ENCODE measurements at regions not wholly inside any gene's neighbourhood (a gene's known extent, or its start where the extent isn't known, plus 50 kb on each side); places are given as distances from the start of the nearest gene placed in this dataset.

GRCh38 chr6:115221198-115221597 is 839.5 kb downstream of the FRK start:
- ChIA-PET CTCF (no interaction called here), POLR2A (no interaction called here)
- H3K4me3 Mint-ChIP-seq = no peak overlapping the region
- TF ChIP-seq, protein P1, sequence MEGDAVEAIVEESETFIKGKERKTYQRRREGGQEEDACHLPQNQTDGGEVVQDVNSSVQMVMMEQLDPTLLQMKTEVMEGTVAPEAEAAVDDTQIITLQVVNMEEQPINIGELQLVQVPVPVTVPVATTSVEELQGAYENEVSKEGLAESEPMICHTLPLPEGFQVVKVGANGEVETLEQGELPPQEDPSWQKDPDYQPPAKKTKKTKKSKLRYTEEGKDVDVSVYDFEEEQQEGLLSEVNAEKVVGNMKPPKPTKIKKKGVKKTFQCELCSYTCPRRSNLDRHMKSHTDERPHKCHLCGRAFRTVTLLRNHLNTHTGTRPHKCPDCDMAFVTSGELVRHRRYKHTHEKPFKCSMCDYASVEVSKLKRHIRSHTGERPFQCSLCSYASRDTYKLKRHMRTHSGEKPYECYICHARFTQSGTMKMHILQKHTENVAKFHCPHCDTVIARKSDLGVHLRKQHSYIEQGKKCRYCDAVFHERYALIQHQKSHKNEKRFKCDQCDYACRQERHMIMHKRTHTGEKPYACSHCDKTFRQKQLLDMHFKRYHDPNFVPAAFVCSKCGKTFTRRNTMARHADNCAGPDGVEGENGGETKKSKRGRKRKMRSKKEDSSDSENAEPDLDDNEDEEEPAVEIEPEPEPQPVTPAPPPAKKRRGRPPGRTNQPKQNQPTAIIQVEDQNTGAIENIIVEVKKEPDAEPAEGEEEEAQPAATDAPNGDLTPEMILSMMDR (IDR thresholded peaks at IDR 0.05) = no peak
- ATAC-seq (no peak), DNase-seq (no peak)
- H3K27me3 Mint-ChIP-seq = no peaks in the 10 kb centered on the region
- peaks cover 11% of the 10 kb centered on the region for H3K9me3 Mint-ChIP-seq
- no peaks in the 10 kb centered on the region for H3K4me1 Mint-ChIP-seq (ENCODE audit: low read depth)
- intact Hi-C loops (cut with micrococcal nuclease) = no loop called here
- H3K36me3 Mint-ChIP-seq (ENCODE audit: low read depth) = no peaks in the 10 kb centered on the region
- no peak overlapping the region for H3K27ac Mint-ChIP-seq

- POLR2A ChIA-PET = no interaction called here
- intact Hi-C loops (cut with micrococcal nuclease) = no loop called here
- Mint-ChIP-seq H3K36me3 (ENCODE audit: low read depth) (no peaks in the 10 kb centered on the region), H3K9me3 (peaks cover 13% of the 10 kb centered on the region), H3K27me3 (no peaks in the 10 kb centered on the region), H3K4me3 (no peak overlapping the region), H3K27ac (no peak overlapping the region), H3K4me1 (ENCODE audit: low read depth) (no peaks in the 10 kb centered on the region)
- CTCF ChIA-PET = no interaction called here
- no peak for DNase-seq
- TF ChIP-seq, protein P1 (IDR thresholded peaks at IDR 0.05) = no peak
- no peak for ATAC-seq
These were observed 840.0 kb downstream of the FRK start for GRCh38 chr6:115220551-115221159.

- ATAC-seq (no peak), DNase-seq (no peak)
- CTCF ChIA-PET = no interaction called here
- POLR2A ChIA-PET = no interaction called here
- Mint-ChIP-seq H3K27ac (no peak overlapping the region), H3K4me3 (no peak overlapping the region), H3K36me3 (ENCODE audit: low read depth) (no peaks in the 10 kb centered on the region), H3K4me1 (ENCODE audit: low read depth) (no peaks in the 10 kb centered on the region), H3K27me3 (no peaks in the 10 kb centered on the region), H3K9me3 (peaks cover 10% of the 10 kb centered on the region)
- TF ChIP-seq, protein P1 (IDR thresholded peaks at IDR 0.05) = no peak
- intact Hi-C loops (cut with micrococcal nuclease) = no loop called here
These were observed 841.0 kb downstream of the FRK start for GRCh38 chr6:115219645-115220044.

- Mint-ChIP-seq H3K36me3 (ENCODE audit: low read depth) (no peaks in the 10 kb centered on the region), H3K27me3 (no peaks in the 10 kb centered on the region), H3K27ac (no peak overlapping the region), H3K4me3 (no peak overlapping the region), H3K9me3 (peaks cover 9% of the 10 kb centered on the region), H3K4me1 (ENCODE audit: low read depth) (no peaks in the 10 kb centered on the region)
- ATAC-seq = no peak
- ChIA-PET POLR2A (no interaction called here), CTCF (no interaction called here)
- intact Hi-C loops (cut with micrococcal nuclease) = no loop called here
- TF ChIP-seq, protein P1 (IDR thresholded peaks at IDR 0.05) = no peak
- no peak for DNase-seq
These were observed 843.9 kb downstream of the FRK start for GRCh38 chr6:115216835-115217234.

DNA sequence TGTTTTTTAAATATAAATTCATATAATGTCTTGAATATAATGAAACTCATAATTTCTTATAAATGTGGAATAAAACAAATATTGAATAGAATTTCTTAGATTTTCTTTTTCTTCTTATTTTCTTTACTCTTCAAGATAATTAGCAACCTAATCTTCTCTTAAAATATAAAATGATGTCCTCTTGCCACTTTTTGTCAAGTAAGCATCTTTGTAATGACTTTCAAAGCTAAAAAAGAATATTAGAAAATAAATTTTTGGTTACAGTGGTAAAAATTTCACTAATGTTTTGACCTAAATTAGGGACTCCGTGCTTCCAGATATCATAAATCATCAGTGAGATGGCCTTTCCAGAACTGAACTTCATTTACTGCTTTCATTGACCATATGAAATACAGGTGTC is 846.4 kb downstream of the FRK start:
- no peak overlapping the region for H3K4me3 Mint-ChIP-seq
- ATAC-seq = no peak
- H3K27me3 Mint-ChIP-seq = no peaks in the 10 kb centered on the region
- CTCF ChIA-PET = no interaction called here
- H3K36me3 Mint-ChIP-seq (ENCODE audit: low read depth) = no peaks in the 10 kb centered on the region
- TF ChIP-seq, protein P1 (IDR thresholded peaks at IDR 0.05) = no peak
- H3K9me3 Mint-ChIP-seq = peaks cover 10% of the 10 kb centered on the region
- no peaks in the 10 kb centered on the region for H3K4me1 Mint-ChIP-seq (ENCODE audit: low read depth)
- POLR2A ChIA-PET = no interaction called here
- no peak for DNase-seq
- no peak overlapping the region for H3K27ac Mint-ChIP-seq
- intact Hi-C loops (cut with micrococcal nuclease) = no loop called here
